GM23338 (cell line): ENCODE measurements at regions not wholly inside any gene's neighbourhood (a gene's known extent, or its start where the extent isn't known, plus 50 kb on each side); places are given as distances from the start of the nearest gene placed in this dataset.

Experiments used
- ATAC-seq: fragments of 200-7000 bp; cut with Tn5 transposase; 3 replicates; pipeline ENCODE4 v1.9.1; 2020
- DNase-seq: peaks from one replicate; pipeline ENCODE4 v3.0.0-alpha.2; 2015; ENCODE audit warnings: low spot score
- H2AFZ ChIP-seq: fragments of 200-600 bp; sonication (generic); 2 replicates; pipeline ENCODE4 v1.8.0; 2016; ENCODE audit warnings: antibody characterized with exemption, mild to moderate bottlenecking, moderate library complexity
- H3F3A ChIP-seq: fragments of 200-600 bp; sonication (generic); replicated peaks from 2 replicates; pipeline ENCODE4 v1.8.0; 2017; ENCODE audit warnings: antibody characterized with exemption, mixed run types, low read depth
- H3K27ac ChIP-seq: fragments of 200-600 bp; sonication (generic); 2 replicates; pipeline ENCODE4 v1.6.1; 2016; ENCODE audit warnings: low read depth
- H3K27me3 ChIP-seq: fragments of 200-600 bp; sonication (generic); 2 replicates; pipeline ENCODE4 v1.8.0; 2016; ENCODE audit warnings: mild to moderate bottlenecking, mixed run types, moderate library complexity; ENCODE audit not compliant: insufficient read depth
- H3K36me3 ChIP-seq: fragments of 200-600 bp; sonication (generic); 2 replicates; pipeline ENCODE4 v1.8.0; 2016; ENCODE audit warnings: mild to moderate bottlenecking; ENCODE audit not compliant: insufficient read depth
- H3K4me1 ChIP-seq: fragments of 200-600 bp; sonication (generic); 2 replicates; pipeline ENCODE4 v1.8.0; 2016; ENCODE audit warnings: mild to moderate bottlenecking, moderate library complexity; ENCODE audit not compliant: insufficient read depth
- H3K4me2 ChIP-seq: fragments of 200-600 bp; sonication (generic); 2 replicates; pipeline ENCODE4 v1.7.1; 2017; ENCODE audit warnings: mixed run types
- H3K4me3 ChIP-seq: fragments of 200-600 bp; sonication (generic); 2 replicates; pipeline ENCODE4 v1.6.1; 2016; ENCODE audit warnings: mixed run types
- H3K79me2 ChIP-seq: fragments of 200-600 bp; sonication (generic); replicated peaks from 2 replicates; pipeline ENCODE4 v1.8.0; 2017; ENCODE audit warnings: mild to moderate bottlenecking; ENCODE audit not compliant: insufficient read depth
- H3K9me2 ChIP-seq: fragments of 200-600 bp; sonication (generic); 2 replicates; pipeline ENCODE4 v1.8.0; 2017; ENCODE audit not compliant: insufficient read depth
- H4K20me1 ChIP-seq: fragments of 200-600 bp; sonication (generic); replicated peaks from 2 replicates; pipeline ENCODE4 v1.8.0; 2017; ENCODE audit warnings: mild to moderate bottlenecking; ENCODE audit not compliant: insufficient read depth
- H3K27ac Mint-ChIP-seq: 2 replicates; pipeline ENCODE4 v1.8.0; 2020; ENCODE audit warnings: inconsistent platforms, mild to moderate bottlenecking, moderate library complexity, mixed read lengths
- H3K27me3 Mint-ChIP-seq: 3 replicates; pipeline ENCODE4 v1.8.0; 2022; ENCODE audit warnings: low read depth, mild to moderate bottlenecking, moderate library complexity, mixed read lengths, inconsistent platforms; ENCODE audit not compliant: insufficient read depth, poor library complexity
- H3K36me3 Mint-ChIP-seq: 3 replicates; pipeline ENCODE4 v1.8.0; 2021; ENCODE audit warnings: low read depth, mild to moderate bottlenecking, inconsistent platforms, moderate library complexity, mixed read lengths
- H3K4me1 Mint-ChIP-seq: 3 replicates; pipeline ENCODE4 v1.8.0; 2020; ENCODE audit warnings: mild to moderate bottlenecking, inconsistent platforms, mixed read lengths
- H3K4me3 Mint-ChIP-seq: 3 replicates; pipeline ENCODE4 v1.8.0; 2021; ENCODE audit warnings: moderate library complexity, mild to moderate bottlenecking, inconsistent platforms, mixed read lengths
- H3K9me3 Mint-ChIP-seq: 3 replicates; pipeline ENCODE4 v1.8.0; 2020; ENCODE audit warnings: moderate library complexity, mild to moderate bottlenecking, inconsistent platforms, mixed read lengths
- CREB1 ChIP-seq: fragments of 250-450 bp; sonication (Bioruptor Pico); IDR thresholded peaks from 2 replicates; pipeline ENCODE4 v1.5.0; 2020; ENCODE audit warnings: low read depth, mild to moderate bottlenecking, moderate library complexity
- EZH2 ChIP-seq: fragments of 200-600 bp; sonication (generic); IDR thresholded peaks from one replicate; pipeline ENCODE4 v1.8.0; 2017; ENCODE audit warnings: antibody characterized with exemption, mild to moderate bottlenecking, low read depth; ENCODE audit not compliant: unreplicated experiment
- JUNB ChIP-seq: IDR thresholded peaks from one replicate; pipeline ENCODE4 v1.6.1; 2016; ENCODE audit warnings: antibody characterized with exemption; ENCODE audit not compliant: unreplicated experiment
- POLR2AphosphoS5 ChIP-seq: IDR thresholded peaks from 2 replicates; pipeline ENCODE4 v1.6.1; 2016; ENCODE audit warnings: antibody characterized with exemption, low read depth
- REST ChIP-seq: IDR thresholded peaks from one replicate; pipeline ENCODE4 v1.6.1; 2018; ENCODE audit warnings: antibody characterized with exemption; ENCODE audit not compliant: unreplicated experiment
- STAT1 ChIP-seq: IDR thresholded peaks from one replicate; pipeline ENCODE4 v1.6.1; 2016; ENCODE audit warnings: antibody characterized with exemption; ENCODE audit not compliant: unreplicated experiment
- ZNF114 ChIP-seq: fragments of 250-450 bp; sonication (Bioruptor Pico); IDR thresholded peaks from 2 replicates; pipeline ENCODE4 v1.5.0; 2020; ENCODE audit warnings: mild to moderate bottlenecking, moderate library complexity
- ZNF331 ChIP-seq: fragments of 250-450 bp; sonication (Bioruptor Pico); IDR thresholded peaks from 2 replicates; pipeline ENCODE4 v1.5.0; 2020; ENCODE audit warnings: low read depth, mild to moderate bottlenecking, moderate library complexity
- ZNF462 ChIP-seq: fragments of 250-450 bp; sonication (Bioruptor Pico); IDR thresholded peaks from 2 replicates; pipeline ENCODE4 v1.5.0; 2020; ENCODE audit warnings: mild to moderate bottlenecking, moderate library complexity

GRCh38 chr11:95563859-95564258, 225.7 kb downstream of the FAM76B start:
- Mint-ChIP-seq H3K4me1 (no peaks in the 10 kb centered on the region), H3K27me3 (no peaks in the 10 kb centered on the region), H3K4me3 (no peak overlapping the region), H3K27ac (no peak overlapping the region; the same call in 1 of the 2 replicates), H3K36me3 (peaks cover 4% of the 10 kb centered on the region; the same call in 1 of the 3 replicates), H3K9me3 (peaks cover 9% of the 10 kb centered on the region; the same call in 2 of the 3 replicates)
- Histone ChIP-seq H3K4me2 (no peak overlapping the region), H2AFZ (no peak overlapping the region), H3K36me3 (0 out of 2 replicates have a peak, but pooled peaks cover 4% of the 10 kb centered on the region), H3K27ac (no peak overlapping the region), H3K4me3 (no peak overlapping the region), H3K79me2 (no peaks in the 10 kb centered on the region), H4K20me1 (no peaks in the 10 kb centered on the region), H3K9me2 (peaks cover 11% of the 10 kb centered on the region; the same call in 1 of the 2 replicates), H3F3A (no peaks in the 10 kb centered on the region), H3K27me3 (no peaks in the 10 kb centered on the region), H3K4me1 (no peaks in the 10 kb centered on the region)
- no peak for ATAC-seq
- no peak for DNase-seq
- TF ChIP-seq STAT1 (no peak), CREB1 (no peak), ZNF462 (CRISPR knock-in tag) (no peak), ZNF114 (CRISPR knock-in tag) (no peak), EZH2 (no peak), ZNF331 (CRISPR knock-in tag) (no peak), JUNB (no peak)

- H3K4me3 ChIP-seq = no peak overlapping the region
- no peaks in the 10 kb centered on the region for H3K27me3 ChIP-seq
- H3K4me2 ChIP-seq = no peak overlapping the region
- H2AFZ ChIP-seq = no peak overlapping the region
- Mint-ChIP-seq H3K27ac (no peak overlapping the region), H3K27me3 (no peaks in the 10 kb centered on the region), H3K36me3 (peaks cover under 1% of the 10 kb centered on the region; the same call in 1 of the 3 replicates), H3K4me1 (no peaks in the 10 kb centered on the region), H3K9me3 (peaks cover 4% of the 10 kb centered on the region; the same call in 2 of the 3 replicates), H3K4me3 (no peak overlapping the region)
- H3K4me1 ChIP-seq = no peaks in the 10 kb centered on the region
- DNase-seq = no peak
- no peak for ATAC-seq
- peaks cover 18% of the 10 kb centered on the region for H3K9me2 ChIP-seq
- H3K36me3 ChIP-seq = no peaks in the 10 kb centered on the region
- H3F3A ChIP-seq = no peaks in the 10 kb centered on the region
- no peaks in the 10 kb centered on the region for H4K20me1 ChIP-seq
- no peak overlapping the region for H3K27ac ChIP-seq
- no peaks in the 10 kb centered on the region for H3K79me2 ChIP-seq
- no peak for TF ChIP-seq REST
- TF ChIP-seq POLR2AphosphoS5 = no peak
Measured at GRCh38 chr11:95563173-95563572, 226.4 kb downstream of the FAM76B start.
